H1 (cell line): ENCODE measurements at regions not wholly inside any gene's neighbourhood (a gene's known extent, or its start where the extent isn't known, plus 50 kb on each side); places are given as distances from the start of the nearest gene placed in this dataset.

ENCODE experiments used
- CHD1 ChIP-seq: IDR thresholded peaks from 2 replicates; pipeline ENCODE4 v1.6.1; 2012; ENCODE audit warnings: low read depth, low read length, improper control_type of control experiment
- CHD7 ChIP-seq: fragments of 300-600 bp; sonication (generic); IDR thresholded peaks from 2 replicates; pipeline ENCODE4 v1.7.1; 2012; ENCODE audit warnings: low read length, moderate library complexity, mild to moderate bottlenecking, inconsistent platforms; ENCODE audit not compliant: insufficient replicate concordance
- EP300 ChIP-seq, 2 experiments: IDR thresholded peaks; 1 replicate in 1 of 2; 2 replicates in 1 of 2; pipeline ENCODE4 v1.6.1; 2011 to 2012; ENCODE audit warnings: low read depth in 2 of 2, low read length in 2 of 2, mild to moderate bottlenecking in 2 of 2, borderline replicate concordance in 1 of 2, inconsistent platforms in 1 of 2, moderate library complexity in 1 of 2
- POLR2A ChIP-seq, 2 experiments: IDR thresholded peaks; 1 replicate in 1 of 2; 2 replicates in 1 of 2; pipeline ENCODE4 v1.6.1; 2011; ENCODE audit warnings: low read depth in 2 of 2, low read length in 2 of 2, mild to moderate bottlenecking in 2 of 2; ENCODE audit errors: control extremely low read depth in 1 of 2
- TCF12 ChIP-seq: IDR thresholded peaks from 2 replicates; pipeline ENCODE4 v1.6.1; 2011; ENCODE audit warnings: low read depth, mild to moderate bottlenecking, low read length
- YY1 ChIP-seq: IDR thresholded peaks from 2 replicates; pipeline ENCODE4 v1.6.1; 2011; ENCODE audit warnings: low read depth, mild to moderate bottlenecking, low read length

- TF ChIP-seq CHD7 (no peak), POLR2A (IDR thresholded peaks at IDR 0.05; ENCODE audit: control extremely low read depth in 1 of 2, low read depth in 2 of 2, low read length in 2 of 2) (no peak), TCF12 (no peak), CHD1 (no peak), EP300 (IDR thresholded peaks at IDR 0.05; ENCODE audit: borderline replicate concordance in 1 of 2, low read depth in 2 of 2, low read length in 2 of 2) (no peak), YY1 (no peak)
These were observed 321.0 kb upstream of the C1orf174 start (continued) for GRCh38 chr1:4221107-4221506.
